ENCODE measurements at regions not wholly inside any gene's neighbourhood (a gene's known extent, or its start where the extent isn't known, plus 50 kb on each side); places are given as distances from the start of the nearest gene placed in this dataset.

DNA sequence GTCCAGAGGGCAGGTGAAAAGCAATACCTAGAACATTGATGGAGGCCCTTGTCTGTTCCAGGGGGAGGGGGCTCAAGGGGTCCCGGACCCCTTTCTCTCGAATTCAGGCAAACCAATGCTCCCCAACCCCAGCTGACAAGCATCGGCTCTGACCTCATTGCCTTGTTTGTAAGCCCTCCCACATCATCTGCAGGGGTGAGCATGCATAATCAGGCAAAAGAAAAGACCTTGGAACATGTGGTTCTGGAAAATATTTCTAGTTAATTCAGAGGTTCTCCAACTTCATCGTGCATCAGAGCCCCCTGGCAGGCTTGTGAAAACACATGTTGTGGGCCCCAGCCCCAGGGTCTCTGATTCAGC lies 231.3 kb downstream of the TOMM20 start:
- Mint-ChIP-seq H3K4me3 (no peak overlapping the region), H3K9me3 (no peaks in the 10 kb centered on the region), H3K36me3 (ENCODE audit: low read depth) (no peaks in the 10 kb centered on the region), H3K27ac (no peak overlapping the region), H3K4me1 (ENCODE audit: low read depth) (peaks cover 55% of the 10 kb centered on the region), H3K27me3 (ENCODE audit: insufficient read depth) (peaks cover 2% of the 10 kb centered on the region; the same call in 1 of the 2 replicates)
- TF ChIP-seq, protein P1, sequence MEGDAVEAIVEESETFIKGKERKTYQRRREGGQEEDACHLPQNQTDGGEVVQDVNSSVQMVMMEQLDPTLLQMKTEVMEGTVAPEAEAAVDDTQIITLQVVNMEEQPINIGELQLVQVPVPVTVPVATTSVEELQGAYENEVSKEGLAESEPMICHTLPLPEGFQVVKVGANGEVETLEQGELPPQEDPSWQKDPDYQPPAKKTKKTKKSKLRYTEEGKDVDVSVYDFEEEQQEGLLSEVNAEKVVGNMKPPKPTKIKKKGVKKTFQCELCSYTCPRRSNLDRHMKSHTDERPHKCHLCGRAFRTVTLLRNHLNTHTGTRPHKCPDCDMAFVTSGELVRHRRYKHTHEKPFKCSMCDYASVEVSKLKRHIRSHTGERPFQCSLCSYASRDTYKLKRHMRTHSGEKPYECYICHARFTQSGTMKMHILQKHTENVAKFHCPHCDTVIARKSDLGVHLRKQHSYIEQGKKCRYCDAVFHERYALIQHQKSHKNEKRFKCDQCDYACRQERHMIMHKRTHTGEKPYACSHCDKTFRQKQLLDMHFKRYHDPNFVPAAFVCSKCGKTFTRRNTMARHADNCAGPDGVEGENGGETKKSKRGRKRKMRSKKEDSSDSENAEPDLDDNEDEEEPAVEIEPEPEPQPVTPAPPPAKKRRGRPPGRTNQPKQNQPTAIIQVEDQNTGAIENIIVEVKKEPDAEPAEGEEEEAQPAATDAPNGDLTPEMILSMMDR (IDR thresholded peaks at IDR 0.05) = no peak
- no peak for DNase-seq

DNA sequence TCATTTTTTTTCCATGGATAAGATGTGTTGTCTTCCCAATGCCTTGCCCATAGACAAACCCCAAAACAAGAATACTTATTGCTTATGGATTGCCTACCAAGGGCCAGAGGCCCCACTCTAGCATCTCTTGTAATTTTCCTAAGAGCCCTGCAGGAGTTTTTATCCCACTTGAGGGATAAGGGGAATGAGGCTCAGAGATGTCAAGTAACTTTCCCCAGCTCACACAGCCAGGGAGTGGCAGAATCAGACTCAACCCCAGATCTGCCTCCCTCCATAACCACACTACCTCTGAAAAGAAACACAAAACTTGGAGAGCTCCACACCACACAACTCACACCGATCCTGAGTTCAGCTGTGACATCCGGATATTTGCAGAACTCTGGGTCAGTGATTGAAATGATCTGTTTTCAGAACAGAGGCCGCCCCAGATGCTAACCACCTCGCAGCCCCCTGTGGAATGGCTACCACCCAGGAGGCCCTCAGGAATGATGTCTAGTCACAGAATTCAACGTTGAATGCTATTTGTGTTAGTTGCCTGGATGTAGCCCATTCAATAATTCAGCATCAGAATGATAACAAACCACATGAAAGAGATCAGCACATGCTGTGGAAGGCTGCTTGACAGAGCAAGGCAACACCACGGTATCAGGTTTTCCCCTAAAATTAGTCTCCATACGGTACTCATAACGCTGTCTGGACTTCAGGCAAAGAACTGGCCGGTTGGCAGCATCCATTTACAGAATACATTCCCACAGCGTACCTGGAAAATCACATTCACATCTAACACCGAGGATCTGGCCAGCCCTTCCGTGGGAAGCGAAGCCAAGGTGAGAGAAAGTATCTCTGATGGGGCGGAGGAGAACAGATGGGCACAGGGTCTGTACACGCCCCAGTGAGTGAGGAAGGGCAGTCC lies 231.9 kb downstream of the TOMM20 start:
- DNase-seq = no peak
- Mint-ChIP-seq H3K9me3 (no peaks in the 10 kb centered on the region), H3K27me3 (ENCODE audit: insufficient read depth) (peaks cover 2% of the 10 kb centered on the region; the same call in 1 of the 2 replicates), H3K36me3 (ENCODE audit: low read depth) (no peaks in the 10 kb centered on the region), H3K27ac (no peak overlapping the region), H3K4me3 (no peak overlapping the region), H3K4me1 (ENCODE audit: low read depth) (peaks cover 56% of the 10 kb centered on the region)
- TF ChIP-seq, protein P1 (IDR thresholded peaks at IDR 0.05) = no peak

DNA sequence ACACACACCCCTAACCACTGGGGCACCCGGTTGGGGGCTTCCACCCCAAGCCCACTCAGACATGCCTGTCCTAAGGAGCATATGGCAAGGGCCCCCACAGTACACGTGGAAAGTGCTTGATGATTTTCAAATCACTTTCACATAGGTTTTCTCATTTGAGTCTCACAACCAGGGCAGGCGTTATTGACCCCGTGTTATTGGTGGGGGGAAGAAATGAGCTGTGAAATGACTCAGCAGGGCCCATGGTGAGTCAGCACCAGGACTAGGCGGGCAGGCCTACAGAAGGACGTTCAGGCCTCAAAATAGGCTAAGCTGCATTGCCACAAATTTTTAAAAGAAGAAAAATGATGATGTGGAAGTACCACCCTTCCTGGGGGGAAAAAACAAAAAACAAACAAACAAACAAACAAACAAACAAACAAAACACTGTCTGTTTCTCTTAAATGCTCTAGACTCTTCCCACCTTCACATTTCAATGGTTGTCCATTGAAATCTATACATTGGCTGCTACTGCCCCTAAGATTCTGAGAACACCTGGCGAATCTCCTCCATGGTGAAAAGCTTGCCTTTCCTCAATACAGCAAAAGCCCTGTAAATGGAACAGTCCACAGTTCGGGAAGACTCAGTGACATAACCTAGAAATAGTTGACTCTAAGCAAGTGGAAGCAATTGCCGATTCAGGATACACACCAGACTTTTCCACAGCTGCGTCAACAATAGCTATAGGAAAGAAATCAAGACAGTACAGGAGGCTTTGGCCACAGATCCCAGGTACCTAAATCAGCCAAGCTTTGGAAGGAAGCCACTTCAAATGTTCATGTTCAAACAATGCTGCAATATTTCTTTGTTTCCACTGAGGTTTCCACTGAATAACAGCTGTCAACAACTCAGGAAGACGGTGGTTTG lies 234.7 kb downstream of the TOMM20 start:
- H3K27me3 Mint-ChIP-seq (ENCODE audit: insufficient read depth) = peaks cover 2% of the 10 kb centered on the region; the same call in 1 of the 2 replicates
- H3K4me1 Mint-ChIP-seq (ENCODE audit: low read depth) = peaks cover 43% of the 10 kb centered on the region
- no peaks in the 10 kb centered on the region for H3K36me3 Mint-ChIP-seq (ENCODE audit: low read depth)
- DNase-seq = peak; percentile 52
- no peaks in the 10 kb centered on the region for H3K9me3 Mint-ChIP-seq
- H3K4me3 Mint-ChIP-seq = 0 out of 2 replicates have a peak overlapping the region, but pooled peaks have one; percentile 9
- H3K27ac Mint-ChIP-seq = peak overlapping the region; percentile 59
- TF ChIP-seq, protein P1 (IDR thresholded peaks at IDR 0.05) = no peak

DNA sequence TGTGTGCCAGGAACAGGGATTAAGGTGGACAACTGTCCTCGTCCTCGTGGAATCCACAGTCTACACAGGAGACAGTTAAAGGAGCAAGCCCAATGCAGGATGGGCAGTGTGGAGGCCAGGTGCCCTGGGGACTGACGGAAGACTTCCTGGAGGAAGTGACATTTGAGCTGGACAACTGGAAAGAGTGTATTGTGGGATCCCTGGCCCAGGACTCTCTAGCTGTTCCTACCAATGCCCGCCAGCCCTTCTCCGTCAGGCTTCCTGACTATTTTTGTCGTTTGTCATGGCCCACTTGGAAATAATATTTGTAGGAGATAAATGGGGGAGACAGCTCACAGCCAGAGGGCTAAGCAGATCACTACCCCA lies 235.3 kb downstream of the TOMM20 start:
- H3K36me3 Mint-ChIP-seq (ENCODE audit: low read depth) = no peaks in the 10 kb centered on the region
- no peak for DNase-seq
- peaks cover 2% of the 10 kb centered on the region; the same call in 1 of the 2 replicates for H3K27me3 Mint-ChIP-seq (ENCODE audit: insufficient read depth)
- H3K4me1 Mint-ChIP-seq (ENCODE audit: low read depth) = peaks cover 36% of the 10 kb centered on the region
- peak overlapping the region; percentile 59 for H3K27ac Mint-ChIP-seq
- H3K9me3 Mint-ChIP-seq = no peaks in the 10 kb centered on the region
- TF ChIP-seq, protein P1 (IDR thresholded peaks at IDR 0.05) = no peak
- H3K4me3 Mint-ChIP-seq = no peak overlapping the region

DNA sequence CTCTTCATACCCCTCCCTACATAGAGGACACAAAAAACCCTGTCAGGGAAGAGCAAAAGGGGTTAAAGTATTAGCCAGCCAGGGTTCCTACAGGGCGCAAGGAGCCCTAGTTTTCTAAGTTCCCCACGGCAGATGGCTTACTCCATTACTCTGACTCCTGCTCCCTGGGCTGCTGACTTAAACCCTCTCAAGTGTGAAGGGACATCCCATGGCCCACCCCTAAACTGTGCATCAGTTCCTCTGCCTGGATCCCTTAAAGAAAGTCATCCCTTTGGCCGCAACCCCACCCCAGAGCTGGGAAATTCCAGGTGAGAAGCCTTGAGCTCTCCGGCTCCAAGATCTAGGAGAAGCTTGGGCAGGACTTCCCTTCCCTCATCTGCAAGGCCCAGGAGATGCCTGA lies 236.0 kb downstream of the TOMM20 start:
- Mint-ChIP-seq H3K27me3 (ENCODE audit: insufficient read depth) (peaks cover 2% of the 10 kb centered on the region; the same call in 1 of the 2 replicates), H3K36me3 (ENCODE audit: low read depth) (no peaks in the 10 kb centered on the region), H3K4me3 (no peak overlapping the region), H3K27ac (no peak overlapping the region), H3K9me3 (no peaks in the 10 kb centered on the region), H3K4me1 (ENCODE audit: low read depth) (peaks cover 32% of the 10 kb centered on the region)
- DNase-seq = no peak
- TF ChIP-seq, protein P1 (IDR thresholded peaks at IDR 0.05) = no peak
